C4-2B (cell line): ENCODE measurements at regions not wholly inside any gene's neighbourhood (a gene's known extent, or its start where the extent isn't known, plus 50 kb on each side); places are given as distances from the start of the nearest gene placed in this dataset.

Experiments
- CTCF ChIP-seq: fragments of 450-650 bp; conservative IDR thresholded peaks from 2 replicates; pipeline ENCODE4 v1.5.1; 2017; ENCODE audit warnings: mild to moderate bottlenecking
- ZFX ChIP-seq: fragments of 450-650 bp; IDR thresholded peaks from 2 replicates; pipeline ENCODE4 v1.6.1; 2017

GRCh38 chr13:74743992-74744391 is 609.8 kb upstream of the KLF12 start:
- TF ChIP-seq CTCF (no peak), ZFX (no peak)
